NB4 (cell line): ENCODE measurements at regions not wholly inside any gene's neighbourhood (a gene's known extent, or its start where the extent isn't known, plus 50 kb on each side); places are given as distances from the start of the nearest gene placed in this dataset.

ENCODE experiments used
- CTCF ChIP-seq: IDR thresholded peaks from one replicate; pipeline ENCODE4 v1.5.1; 2012; ENCODE audit warnings: low read depth, low read length
- MYC ChIP-seq: IDR thresholded peaks from 2 replicates; pipeline ENCODE4 v1.6.1; 2011; ENCODE audit warnings: low read depth, low read length
- POLR2A ChIP-seq: IDR thresholded peaks from 2 replicates; pipeline ENCODE4 v1.6.1; 2011; ENCODE audit warnings: mild to moderate bottlenecking; ENCODE audit not compliant: insufficient read length; ENCODE audit errors: extremely low read depth

- TF ChIP-seq CTCF (no peak), MYC (no peak), POLR2A (no peak)
Observed at GRCh38 chr2:176772816-176773215, 439.8 kb upstream of the HNRNPA3 start.
